Cardiac muscle cell (in vitro differentiated cells and primary cell): ENCODE measurements at regions not wholly inside any gene's neighbourhood (a gene's known extent, or its start where the extent isn't known, plus 50 kb on each side); places are given as distances from the start of the nearest gene placed in this dataset.

Source experiments
- DNase-seq, 2 donors: peaks; one replicate each; pipeline versions ENCODE4 v3.0.0 to v3.0.0-alpha.2; 2010 to 2017; ENCODE audit warnings: low read depth in 1 of 2, low spot score in 1 of 2
- H3K27ac ChIP-seq: fragments of 200-600 bp; sonication (generic); 2 replicates; pipeline ENCODE4 v1.5.1; 2016
- H3K27me3 ChIP-seq: fragments of 200-600 bp; sonication (generic); 2 replicates; pipeline ENCODE4 v1.6.0; 2016; ENCODE audit warnings: control low read depth
- H3K36me3 ChIP-seq: fragments of 200-600 bp; sonication (generic); 2 replicates; pipeline ENCODE4 v1.5.1; 2016; ENCODE audit warnings: control low read depth
- H3K4me1 ChIP-seq: fragments of 200-600 bp; sonication (generic); 2 replicates; pipeline ENCODE4 v1.8.1; 2017; ENCODE audit warnings: low read depth, mild to moderate bottlenecking, mixed run types
- H3K4me3 ChIP-seq: fragments of 200-600 bp; sonication (generic); 2 replicates; pipeline ENCODE4 v1.5.1; 2016; ENCODE audit warnings: mild to moderate bottlenecking
- H3K9me3 ChIP-seq: fragments of 200-600 bp; sonication (generic); 2 replicates; pipeline ENCODE4 v1.5.1; 2017; ENCODE audit warnings: low read depth, mild to moderate bottlenecking, control low read depth
- TF ChIP-seq, protein P1 (sequence below): IDR thresholded peaks from 2 replicates; pipeline ENCODE4 v1.5.1; 2012; ENCODE audit warnings: low read depth, mild to moderate bottlenecking, low read length

DNA sequence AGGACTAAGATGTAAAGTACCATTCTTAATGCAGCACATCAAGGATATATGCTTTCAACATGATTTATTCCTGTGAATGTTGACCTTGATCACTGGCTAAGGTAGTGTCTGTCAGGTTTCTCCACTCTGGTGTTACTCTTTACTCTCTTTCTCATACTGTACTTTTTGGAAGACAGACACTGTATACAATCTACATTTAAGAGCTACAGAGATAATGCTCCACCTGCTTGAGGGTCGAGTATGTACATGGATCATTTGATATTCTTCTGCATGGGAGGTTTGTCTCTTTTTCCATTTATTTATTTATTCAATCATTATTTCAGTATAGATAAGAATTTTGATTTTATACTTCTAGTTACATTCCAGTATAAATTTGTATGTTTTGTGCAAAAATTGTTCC, 199.5 kb upstream of the RGPD4 start:
- no peak overlapping the region for H3K27ac ChIP-seq
- H3K27me3 ChIP-seq = no peaks in the 10 kb centered on the region
- H3K4me1 ChIP-seq = no peaks in the 10 kb centered on the region
- peak; percentile 45 to 51 for DNase-seq
- H3K4me3 ChIP-seq = no peak overlapping the region
- H3K9me3 ChIP-seq = no peaks in the 10 kb centered on the region
- TF ChIP-seq, protein P1, sequence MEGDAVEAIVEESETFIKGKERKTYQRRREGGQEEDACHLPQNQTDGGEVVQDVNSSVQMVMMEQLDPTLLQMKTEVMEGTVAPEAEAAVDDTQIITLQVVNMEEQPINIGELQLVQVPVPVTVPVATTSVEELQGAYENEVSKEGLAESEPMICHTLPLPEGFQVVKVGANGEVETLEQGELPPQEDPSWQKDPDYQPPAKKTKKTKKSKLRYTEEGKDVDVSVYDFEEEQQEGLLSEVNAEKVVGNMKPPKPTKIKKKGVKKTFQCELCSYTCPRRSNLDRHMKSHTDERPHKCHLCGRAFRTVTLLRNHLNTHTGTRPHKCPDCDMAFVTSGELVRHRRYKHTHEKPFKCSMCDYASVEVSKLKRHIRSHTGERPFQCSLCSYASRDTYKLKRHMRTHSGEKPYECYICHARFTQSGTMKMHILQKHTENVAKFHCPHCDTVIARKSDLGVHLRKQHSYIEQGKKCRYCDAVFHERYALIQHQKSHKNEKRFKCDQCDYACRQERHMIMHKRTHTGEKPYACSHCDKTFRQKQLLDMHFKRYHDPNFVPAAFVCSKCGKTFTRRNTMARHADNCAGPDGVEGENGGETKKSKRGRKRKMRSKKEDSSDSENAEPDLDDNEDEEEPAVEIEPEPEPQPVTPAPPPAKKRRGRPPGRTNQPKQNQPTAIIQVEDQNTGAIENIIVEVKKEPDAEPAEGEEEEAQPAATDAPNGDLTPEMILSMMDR = peak; percentile 46
- no peaks in the 10 kb centered on the region for H3K36me3 ChIP-seq

DNA sequence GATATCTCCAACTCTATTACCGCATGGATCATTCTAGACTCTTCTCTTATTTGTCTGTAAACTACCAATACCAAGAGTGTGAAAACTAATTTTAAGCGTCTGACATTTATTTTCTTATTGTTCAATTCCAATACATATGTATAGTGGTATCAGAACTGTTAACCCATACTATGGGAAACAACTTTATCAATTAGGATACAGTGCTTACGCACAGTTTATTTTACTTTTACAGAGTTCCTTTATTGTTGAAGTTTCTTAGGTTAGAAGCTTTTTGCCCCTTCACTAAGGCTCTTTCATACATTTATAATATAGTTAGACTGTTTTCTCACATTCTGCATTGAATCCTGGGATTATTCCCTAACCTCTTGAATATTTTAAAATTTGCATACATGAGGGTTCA, 198.8 kb upstream of the RGPD4 start:
- Histone ChIP-seq H3K27me3 (no peaks in the 10 kb centered on the region), H3K9me3 (no peaks in the 10 kb centered on the region), H3K4me1 (no peaks in the 10 kb centered on the region), H3K4me3 (no peak overlapping the region), H3K36me3 (no peaks in the 10 kb centered on the region), H3K27ac (no peak overlapping the region)
- TF ChIP-seq, protein P1 = no peak
- DNase-seq = no peak

DNA sequence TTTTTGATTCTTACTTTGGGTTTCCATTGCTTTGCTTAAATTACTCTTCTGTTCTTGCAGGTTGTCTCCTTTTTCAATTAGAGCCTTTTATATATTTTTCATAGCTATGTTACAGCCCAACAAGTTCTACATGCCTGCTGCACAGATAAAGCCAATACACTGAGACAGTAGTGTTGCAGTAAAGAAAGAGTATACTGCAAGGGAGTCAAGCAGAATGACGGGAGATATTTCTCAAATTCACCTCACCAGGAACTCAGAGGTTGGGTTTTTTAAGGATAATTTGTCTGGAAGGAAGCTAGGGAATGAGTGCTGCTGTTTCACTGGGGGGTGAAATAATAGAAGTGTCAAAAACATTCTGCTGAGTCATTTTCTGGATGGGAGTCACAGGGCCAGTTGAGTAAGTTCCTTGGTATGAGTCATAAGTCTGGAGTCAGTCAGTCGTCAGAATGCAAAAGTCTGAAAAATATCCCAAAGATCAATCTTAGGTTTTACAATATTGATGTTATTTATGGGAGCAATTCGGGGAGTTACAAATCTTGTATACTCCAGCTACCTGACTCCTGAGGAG, 193.0 kb upstream of the RGPD4 start:
- H3K36me3 ChIP-seq = no peaks in the 10 kb centered on the region
- no peak overlapping the region for H3K4me3 ChIP-seq
- no peak overlapping the region for H3K27ac ChIP-seq
- DNase-seq = peak in 1 of 2 donors; percentile 92
- no peaks in the 10 kb centered on the region for H3K27me3 ChIP-seq
- no peaks in the 10 kb centered on the region for H3K4me1 ChIP-seq
- H3K9me3 ChIP-seq = no peaks in the 10 kb centered on the region
- TF ChIP-seq, protein P1 = no peak

DNA sequence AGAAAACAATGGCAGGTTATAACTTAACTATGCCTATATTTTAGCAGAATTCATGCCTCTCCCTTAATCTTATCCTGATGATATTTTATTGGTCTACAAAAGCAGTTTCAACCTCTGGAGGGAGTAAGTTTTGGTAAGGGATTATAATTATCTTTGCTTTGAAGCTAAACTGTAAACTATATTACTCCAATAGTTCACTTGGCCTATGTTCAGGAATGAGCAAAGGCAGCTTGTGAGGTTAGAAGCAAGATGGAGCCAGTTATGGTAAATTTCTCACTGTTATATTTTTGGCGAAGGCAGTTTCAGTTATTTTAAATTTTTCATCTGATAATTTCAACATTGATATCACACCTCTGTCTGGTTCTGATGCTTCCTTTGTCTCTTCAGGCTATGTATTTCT, 192.5 kb upstream of the RGPD4 start:
- DNase-seq = peak in 1 of 2 donors; percentile 16
- H3K4me1 ChIP-seq = no peaks in the 10 kb centered on the region
- H3K9me3 ChIP-seq = no peaks in the 10 kb centered on the region
- no peaks in the 10 kb centered on the region for H3K27me3 ChIP-seq
- H3K27ac ChIP-seq = no peak overlapping the region
- no peaks in the 10 kb centered on the region for H3K36me3 ChIP-seq
- TF ChIP-seq, protein P1 = no peak
- H3K4me3 ChIP-seq = no peak overlapping the region

DNA sequence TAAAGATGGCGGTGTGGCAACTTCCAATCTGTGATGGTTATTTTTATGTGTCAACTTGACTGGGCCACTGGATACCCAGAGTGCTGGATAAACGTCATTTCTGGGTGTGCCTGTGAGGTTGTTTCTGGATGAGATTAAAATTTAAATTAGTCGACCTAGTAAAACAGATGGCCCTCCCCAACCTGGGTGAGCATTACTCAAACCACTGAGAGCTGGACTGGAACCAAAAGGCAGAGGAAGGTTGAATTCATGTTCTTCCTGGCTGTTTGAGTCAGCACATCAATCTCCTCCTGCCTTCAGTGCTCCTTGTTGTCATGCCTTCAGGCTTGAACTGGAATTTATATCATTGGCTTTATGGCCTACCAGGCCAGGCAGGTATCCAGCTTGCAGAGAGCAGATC, 190.8 kb upstream of the RGPD4 start:
- H3K4me1 ChIP-seq = no peaks in the 10 kb centered on the region

More for the DNA sequence above, 190.8 kb upstream of the RGPD4 start:
- Histone ChIP-seq H3K27me3 (no peaks in the 10 kb centered on the region), H3K4me3 (no peak overlapping the region), H3K36me3 (no peaks in the 10 kb centered on the region), H3K9me3 (no peaks in the 10 kb centered on the region), H3K27ac (no peak overlapping the region)
- TF ChIP-seq, protein P1 = no peak
- DNase-seq = peak in 1 of 2 donors; percentile 50
